ENCODE measurements at regions not wholly inside any gene's neighbourhood (a gene's known extent, or its start where the extent isn't known, plus 50 kb on each side); places are given as distances from the start of the nearest gene placed in this dataset.

GRCh38 chr12:11573880-11574279 is 75.6 kb upstream of the ETV6 start:
- H3K27me3 Mint-ChIP-seq = peaks cover 7% of the 10 kb centered on the region
- no peak overlapping the region for H3K4me3 Mint-ChIP-seq
- H3K4me1 Mint-ChIP-seq (ENCODE audit: unreplicated experiment) = no peaks in the 10 kb centered on the region
- no peak for DNase-seq (ENCODE audit: extremely low spot score, unreplicated experiment)
- TF ChIP-seq CTCF (conservative IDR thresholded peaks at IDR 0.05) = no peak
- no peak overlapping the region for H3K27ac Mint-ChIP-seq
- no peaks in the 10 kb centered on the region for H3K36me3 Mint-ChIP-seq
- peaks cover 5% of the 10 kb centered on the region for H3K9me3 Mint-ChIP-seq

DNA sequence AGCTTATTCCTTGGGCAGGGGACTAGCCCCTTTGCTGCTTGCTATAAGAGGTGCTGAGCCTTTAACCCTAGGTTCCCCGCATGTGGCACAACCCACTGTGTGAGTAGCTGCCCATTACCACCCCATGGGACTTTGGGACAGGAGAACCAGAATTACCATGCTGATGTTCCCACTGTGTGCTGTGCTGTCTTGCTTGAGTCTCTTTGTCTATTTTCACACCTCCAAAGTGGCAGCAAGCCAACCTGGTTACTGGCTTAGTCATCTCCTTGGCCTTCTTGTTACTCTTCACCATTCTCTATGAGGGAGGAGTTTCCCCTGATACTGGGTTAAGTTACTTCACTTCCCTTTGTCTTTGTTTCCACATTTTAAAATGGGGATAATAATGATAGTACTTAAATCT is 73.4 kb upstream of the ETV6 start:
- Mint-ChIP-seq H3K4me1 (ENCODE audit: unreplicated experiment) (no peaks in the 10 kb centered on the region), H3K27me3 (peaks cover 3% of the 10 kb centered on the region), H3K4me3 (no peak overlapping the region), H3K9me3 (peaks cover 5% of the 10 kb centered on the region), H3K27ac (no peak overlapping the region), H3K36me3 (no peaks in the 10 kb centered on the region)
- DNase-seq (ENCODE audit: extremely low spot score, unreplicated experiment) = no peak
- no peak for TF ChIP-seq CTCF (conservative IDR thresholded peaks at IDR 0.05)

DNA sequence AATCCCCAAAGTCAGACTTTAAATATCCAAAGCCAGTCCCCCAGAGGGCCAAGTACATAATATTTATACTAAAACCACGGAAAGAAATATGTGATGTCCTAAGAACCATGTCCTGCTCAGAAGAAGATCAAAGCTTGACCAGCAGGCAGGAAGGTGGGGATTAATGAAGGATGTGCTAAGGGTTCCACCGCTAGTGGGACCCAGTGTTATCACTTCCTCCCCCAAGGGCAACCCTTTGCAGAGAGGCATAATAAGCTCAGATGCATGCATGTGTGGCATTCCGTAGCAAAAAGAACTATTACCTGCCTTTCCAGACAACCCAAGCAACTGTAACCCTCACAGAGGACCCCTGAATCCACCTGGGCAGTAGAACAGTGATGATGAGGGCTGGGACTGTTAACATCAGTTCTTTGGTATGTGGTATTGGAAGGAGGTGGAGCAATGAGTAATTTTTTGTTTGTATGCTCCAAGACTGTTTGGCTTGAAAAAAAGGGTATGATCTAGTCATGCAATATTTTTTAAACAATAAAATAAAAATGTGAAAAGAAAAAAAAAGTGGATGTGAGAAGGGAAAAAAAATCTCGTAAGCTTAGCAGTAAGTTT is 71.7 kb upstream of the ETV6 start:
- DNase-seq (ENCODE audit: extremely low spot score, unreplicated experiment) = no peak
- no peaks in the 10 kb centered on the region for H3K36me3 Mint-ChIP-seq
- no peak for TF ChIP-seq CTCF (conservative IDR thresholded peaks at IDR 0.05)

DNA sequence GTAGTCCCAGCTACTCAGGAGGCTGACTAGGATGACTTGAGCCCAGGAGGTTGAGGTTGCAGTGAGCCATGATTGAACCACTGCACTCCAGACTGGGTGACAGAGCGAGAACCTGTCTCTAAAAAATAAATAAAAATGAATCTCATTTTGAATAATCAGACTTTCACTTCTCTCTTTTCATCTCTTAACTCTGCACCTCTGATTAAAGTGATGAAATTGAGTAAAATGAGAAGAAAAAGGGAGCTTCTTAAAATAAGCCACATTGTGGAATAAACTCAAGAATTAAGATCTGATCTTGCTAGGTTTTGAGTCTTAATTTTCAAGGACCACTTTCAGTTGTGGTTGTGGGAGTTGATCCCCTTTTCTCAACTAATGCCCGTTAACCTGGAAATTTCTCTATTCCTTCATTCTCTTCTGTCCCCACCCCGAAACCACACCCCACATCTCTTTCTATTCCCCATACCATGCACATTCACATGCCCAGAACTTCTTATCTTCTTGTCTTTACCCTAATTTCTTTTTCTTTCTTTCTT is 70.9 kb upstream of the ETV6 start:
- no peak for TF ChIP-seq CTCF (conservative IDR thresholded peaks at IDR 0.05)
- DNase-seq (ENCODE audit: extremely low spot score, unreplicated experiment) = no peak
- no peak overlapping the region for H3K27ac Mint-ChIP-seq
- peaks cover 3% of the 10 kb centered on the region for H3K27me3 Mint-ChIP-seq
- H3K9me3 Mint-ChIP-seq = peaks cover 5% of the 10 kb centered on the region
- no peaks in the 10 kb centered on the region for H3K36me3 Mint-ChIP-seq
- no peak overlapping the region for H3K4me3 Mint-ChIP-seq
- H3K4me1 Mint-ChIP-seq (ENCODE audit: unreplicated experiment) = peaks cover 3% of the 10 kb centered on the region

More for the DNA sequence above, 71.7 kb upstream of the ETV6 start:
- Mint-ChIP-seq H3K4me1 (ENCODE audit: unreplicated experiment) (peaks cover 3% of the 10 kb centered on the region), H3K27me3 (peaks cover 3% of the 10 kb centered on the region), H3K27ac (no peak overlapping the region), H3K4me3 (no peak overlapping the region), H3K9me3 (peaks cover 5% of the 10 kb centered on the region)

DNA sequence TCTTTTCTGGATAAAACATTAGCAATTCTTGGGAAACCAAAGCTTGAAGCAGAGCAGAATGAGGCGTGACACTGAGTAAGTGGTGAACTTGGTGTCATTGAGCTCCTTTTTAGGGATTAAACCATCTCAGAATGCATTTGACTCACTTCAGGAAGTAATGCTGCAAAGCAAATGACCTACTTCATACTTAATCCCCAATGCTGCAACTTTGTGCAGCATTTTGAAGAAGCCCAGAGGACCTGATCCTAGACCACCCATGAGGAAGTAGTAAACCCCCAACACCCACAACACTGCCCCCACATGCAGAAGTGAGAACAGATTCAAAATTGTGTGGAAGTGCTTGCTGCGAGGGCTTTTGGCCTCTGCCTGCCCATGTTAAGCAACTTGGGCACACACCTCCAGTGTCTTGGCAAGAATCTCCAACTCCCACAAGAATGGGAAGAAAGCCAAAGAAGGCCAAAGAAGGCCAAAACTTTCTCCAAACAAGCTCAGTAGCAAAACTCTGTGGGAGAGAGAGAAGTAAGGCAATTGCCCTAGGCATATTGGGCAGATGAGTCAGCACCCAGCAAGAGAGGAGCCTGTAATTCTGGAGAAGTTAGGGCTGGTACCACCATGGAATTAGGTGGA is 69.2 kb upstream of the ETV6 start:
- Mint-ChIP-seq H3K27me3 (peaks cover 5% of the 10 kb centered on the region), H3K4me3 (no peak overlapping the region), H3K4me1 (ENCODE audit: unreplicated experiment) (peaks cover 3% of the 10 kb centered on the region), H3K27ac (no peak overlapping the region), H3K9me3 (no peaks in the 10 kb centered on the region), H3K36me3 (no peaks in the 10 kb centered on the region)
- DNase-seq (ENCODE audit: extremely low spot score, unreplicated experiment) = no peak
- TF ChIP-seq CTCF (conservative IDR thresholded peaks at IDR 0.05) = no peak

All from type B pancreatic cell (in vitro differentiated cells).